ENCODE measurements at regions not wholly inside any gene's neighbourhood (a gene's known extent, or its start where the extent isn't known, plus 50 kb on each side); places are given as distances from the start of the nearest gene placed in this dataset.
A peak's percentile ranks its signal among the peaks of the same experiment; 100 is the strongest.
"Not testable (repeated sequence)": the region's sequence is repeated elsewhere in the genome, so short reads cannot be mapped to it uniquely, and the experiment has no call there.

GRCh38 chr17:20903549-20903948 lies 139.3 kb downstream of the USP22 start:
- DNase-seq (ENCODE audit: low read depth) = not testable (repeated sequence)

- peak; percentile 68 for DNase-seq (ENCODE audit: low read depth)
Observed at GRCh38 chr17:20908313-20909267, 134.2 kb downstream of the USP22 start.

GRCh38 chr17:20914658-20915057 lies 128.2 kb downstream of the USP22 start:
- DNase-seq (ENCODE audit: low read depth) = no peak

GRCh38 chr17:20916383-20916782 lies 126.4 kb downstream of the USP22 start:
- no peak for DNase-seq (ENCODE audit: low read depth)

GRCh38 chr17:20917610-20918306 lies 125.1 kb downstream of the USP22 start:
- DNase-seq (ENCODE audit: low read depth) = not testable (repeated sequence)

GRCh38 chr17:20920095-20920814 lies 122.6 kb downstream of the USP22 start:
- DNase-seq (ENCODE audit: low read depth) = no peak

- no peak for DNase-seq (ENCODE audit: low read depth)
Observed at GRCh38 chr17:20920815-20921199, 122.0 kb downstream of the USP22 start.

- no peak for DNase-seq (ENCODE audit: low read depth)
Observed at GRCh38 chr17:20922128-20922670, 120.6 kb downstream of the USP22 start.

GRCh38 chr17:20924306-20924705 lies 118.5 kb downstream of the USP22 start:
- no peak for DNase-seq (ENCODE audit: low read depth)

- no peak for DNase-seq (ENCODE audit: low read depth)
Observed at GRCh38 chr17:20925091-20925490, 117.7 kb downstream of the USP22 start.

- no peak for DNase-seq (ENCODE audit: low read depth)
Observed at GRCh38 chr17:20925954-20926353, 116.9 kb downstream of the USP22 start.

GRCh38 chr17:20926532-20926931 lies 116.3 kb downstream of the USP22 start:
- no peak for DNase-seq (ENCODE audit: low read depth)

- DNase-seq (ENCODE audit: low read depth) = no peak
Observed at GRCh38 chr17:20927308-20927977, 115.4 kb downstream of the USP22 start.

- DNase-seq (ENCODE audit: low read depth) = no peak
Observed at GRCh38 chr17:20929334-20929733, 113.5 kb downstream of the USP22 start.

GRCh38 chr17:20930081-20930760 lies 112.6 kb downstream of the USP22 start:
- no peak for DNase-seq (ENCODE audit: low read depth)

- DNase-seq (ENCODE audit: low read depth) = not testable (repeated sequence)
Observed at GRCh38 chr17:20933040-20933439, 109.8 kb downstream of the USP22 start.

- no peak for DNase-seq (ENCODE audit: low read depth)
Observed at GRCh38 chr17:20934288-20934687, 108.5 kb downstream of the USP22 start.

GRCh38 chr17:20935740-20936139 lies 107.1 kb downstream of the USP22 start:
- no peak for DNase-seq (ENCODE audit: low read depth)

- no peak for DNase-seq (ENCODE audit: low read depth)
Observed at GRCh38 chr17:20938244-20938643, 104.6 kb downstream of the USP22 start.

GRCh38 chr17:20938988-20939615 lies 103.7 kb downstream of the USP22 start:
- DNase-seq (ENCODE audit: low read depth) = no peak

- DNase-seq (ENCODE audit: low read depth) = no peak
Observed at GRCh38 chr17:20941872-20942271, 100.9 kb downstream of the USP22 start.

Measured in activated T-cell treated with anti-CD3 and anti-CD28 coated beads for 24 hours (primary cell).